Transverse colon (tissue), 3 donors: ENCODE measurements at regions not wholly inside any gene's neighbourhood (a gene's known extent, or its start where the extent isn't known, plus 50 kb on each side); places are given as distances from the start of the nearest gene placed in this dataset.

ENCODE experiments used
- EP300 ChIP-seq: sonication (generic); formaldehyde crosslinking; IDR thresholded peaks from one replicate; pipeline ENCODE4 v1.6.1; 2017; ENCODE audit warnings: antibody characterized with exemption, low read depth
- POLR2A ChIP-seq: fragments of 450-650 bp; IDR thresholded peaks from one replicate; pipeline ENCODE4 v1.6.1; 2016; ENCODE audit warnings: antibody characterized with exemption, mild to moderate bottlenecking, moderate library complexity
- TF ChIP-seq, protein P1 (sequence below), 5 experiments: fragments of 200-600 bp in 3 of 5; fragments of 450-650 bp in 2 of 5; sonication (generic) in 3 of 5; IDR thresholded peaks; 1 replicate in 2 of 5; 2 replicates in 3 of 5; pipeline ENCODE4 v1.5.1; 2016 to 2017; ENCODE audit warnings: antibody characterized with exemption in 5 of 5, inconsistent platforms in 3 of 5, mild to moderate bottlenecking in 2 of 5, moderate library complexity in 1 of 5

DNA sequence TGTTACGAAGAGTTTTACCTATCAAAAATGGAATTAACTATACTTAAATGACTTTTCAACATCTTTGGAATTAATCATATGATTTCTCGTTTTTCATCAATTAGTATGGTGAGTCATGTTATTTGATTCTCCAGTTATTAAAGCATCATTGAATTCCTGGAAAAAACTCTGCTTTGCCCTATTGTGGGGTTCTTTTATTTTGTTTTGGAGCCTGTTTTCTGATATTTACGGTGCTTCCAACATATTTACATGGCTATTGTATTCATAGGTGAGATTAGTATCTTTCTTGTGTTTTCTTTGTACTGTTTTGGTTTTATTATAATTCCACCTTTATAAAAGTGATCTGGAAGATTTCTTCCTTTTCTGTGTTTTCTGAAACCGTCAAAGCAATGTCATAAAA is 902.7 kb downstream of the TBC1D22A start:
- TF ChIP-seq POLR2A: no peak
- TF ChIP-seq, protein P1, sequence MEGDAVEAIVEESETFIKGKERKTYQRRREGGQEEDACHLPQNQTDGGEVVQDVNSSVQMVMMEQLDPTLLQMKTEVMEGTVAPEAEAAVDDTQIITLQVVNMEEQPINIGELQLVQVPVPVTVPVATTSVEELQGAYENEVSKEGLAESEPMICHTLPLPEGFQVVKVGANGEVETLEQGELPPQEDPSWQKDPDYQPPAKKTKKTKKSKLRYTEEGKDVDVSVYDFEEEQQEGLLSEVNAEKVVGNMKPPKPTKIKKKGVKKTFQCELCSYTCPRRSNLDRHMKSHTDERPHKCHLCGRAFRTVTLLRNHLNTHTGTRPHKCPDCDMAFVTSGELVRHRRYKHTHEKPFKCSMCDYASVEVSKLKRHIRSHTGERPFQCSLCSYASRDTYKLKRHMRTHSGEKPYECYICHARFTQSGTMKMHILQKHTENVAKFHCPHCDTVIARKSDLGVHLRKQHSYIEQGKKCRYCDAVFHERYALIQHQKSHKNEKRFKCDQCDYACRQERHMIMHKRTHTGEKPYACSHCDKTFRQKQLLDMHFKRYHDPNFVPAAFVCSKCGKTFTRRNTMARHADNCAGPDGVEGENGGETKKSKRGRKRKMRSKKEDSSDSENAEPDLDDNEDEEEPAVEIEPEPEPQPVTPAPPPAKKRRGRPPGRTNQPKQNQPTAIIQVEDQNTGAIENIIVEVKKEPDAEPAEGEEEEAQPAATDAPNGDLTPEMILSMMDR (IDR thresholded peaks at IDR 0.05): no peak
- no peak for TF ChIP-seq EP300
